Tibial nerve (tissue), 3 donors: ENCODE measurements at regions not wholly inside any gene's neighbourhood (a gene's known extent, or its start where the extent isn't known, plus 50 kb on each side); places are given as distances from the start of the nearest gene placed in this dataset.

Experiments
- POLR2A ChIP-seq, 2 donors: fragments of 450-650 bp; IDR thresholded peaks; one replicate each; pipeline ENCODE4 v1.6.1; 2017; ENCODE audit warnings: antibody characterized with exemption in 2 of 2, mild to moderate bottlenecking in 2 of 2, moderate library complexity in 2 of 2
- TF ChIP-seq, protein P1 (sequence below), 5 experiments: fragments of 200-600 bp in 3 of 5; fragments of 450-650 bp in 2 of 5; sonication (generic) in 3 of 5; IDR thresholded peaks; one replicate each; pipeline ENCODE4 v1.5.1; 2016 to 2019; ENCODE audit warnings: antibody characterized with exemption in 5 of 5, mild to moderate bottlenecking in 3 of 5, moderate library complexity in 2 of 5

DNA sequence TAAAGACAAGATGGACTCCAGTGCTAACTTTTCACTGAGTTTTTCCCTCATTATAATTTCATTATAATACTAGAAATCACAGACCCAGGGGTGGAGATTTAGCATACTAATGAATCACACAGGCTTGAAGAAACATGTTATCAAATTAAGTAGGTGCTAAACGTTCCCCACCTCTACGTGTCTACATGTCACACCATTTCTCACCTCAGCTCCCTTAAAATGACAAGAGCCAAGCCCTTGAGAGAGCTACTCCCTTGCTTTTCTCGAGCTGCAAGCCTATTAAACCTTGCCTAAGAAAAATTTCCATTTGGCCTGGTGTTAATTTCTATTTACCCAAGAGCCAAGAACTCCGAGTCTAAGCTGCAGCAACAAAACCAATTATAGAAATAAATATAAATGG lies 396.3 kb upstream of the NEGR1 start:
- TF ChIP-seq POLR2A (IDR thresholded peaks at IDR 0.05) = no peak
- TF ChIP-seq, protein P1, sequence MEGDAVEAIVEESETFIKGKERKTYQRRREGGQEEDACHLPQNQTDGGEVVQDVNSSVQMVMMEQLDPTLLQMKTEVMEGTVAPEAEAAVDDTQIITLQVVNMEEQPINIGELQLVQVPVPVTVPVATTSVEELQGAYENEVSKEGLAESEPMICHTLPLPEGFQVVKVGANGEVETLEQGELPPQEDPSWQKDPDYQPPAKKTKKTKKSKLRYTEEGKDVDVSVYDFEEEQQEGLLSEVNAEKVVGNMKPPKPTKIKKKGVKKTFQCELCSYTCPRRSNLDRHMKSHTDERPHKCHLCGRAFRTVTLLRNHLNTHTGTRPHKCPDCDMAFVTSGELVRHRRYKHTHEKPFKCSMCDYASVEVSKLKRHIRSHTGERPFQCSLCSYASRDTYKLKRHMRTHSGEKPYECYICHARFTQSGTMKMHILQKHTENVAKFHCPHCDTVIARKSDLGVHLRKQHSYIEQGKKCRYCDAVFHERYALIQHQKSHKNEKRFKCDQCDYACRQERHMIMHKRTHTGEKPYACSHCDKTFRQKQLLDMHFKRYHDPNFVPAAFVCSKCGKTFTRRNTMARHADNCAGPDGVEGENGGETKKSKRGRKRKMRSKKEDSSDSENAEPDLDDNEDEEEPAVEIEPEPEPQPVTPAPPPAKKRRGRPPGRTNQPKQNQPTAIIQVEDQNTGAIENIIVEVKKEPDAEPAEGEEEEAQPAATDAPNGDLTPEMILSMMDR (IDR thresholded peaks at IDR 0.05) = no peak
